IMR-90 (cell line): ENCODE measurements at regions not wholly inside any gene's neighbourhood (a gene's known extent, or its start where the extent isn't known, plus 50 kb on each side); places are given as distances from the start of the nearest gene placed in this dataset.

Experiments used
- ATAC-seq: fragments of 200-7000 bp; cut with Tn5 transposase; 2 replicates; pipeline ENCODE4 v1.9.1; 2020; ENCODE audit warnings: low read depth, mild to moderate bottlenecking, moderate library complexity
- BruUV-seq: library from RNA; stranded (reverse); fragments of 400-500 nt; replicated peaks from 2 replicates; lab custom pipeline; 2021; lab: Mats Ljungman, UMichigan
- CTCF ChIA-PET: fragments of 300-600 bp; formaldehyde crosslinking; extraction: SDS; loops from one replicate; lab custom pipeline; 2021; ENCODE audit warnings: antibody characterized with exemption; lab: Yijun Ruan, JAX
- POLR2A ChIA-PET: fragments of 300-600 bp; sonication (Branson Sonifier 250); formaldehyde crosslinking; loops from one replicate; lab custom pipeline; 2022; ENCODE audit warnings: antibody characterized with exemption; ENCODE audit not compliant: unreplicated experiment; lab: Charles Lee
- DNase-seq: peaks from one replicate; pipeline ENCODE4 v3.0.0; 2013
- H2AFZ ChIP-seq: replicated peaks from 2 replicates; pipeline ENCODE3; 2013; ENCODE audit warnings: low read length, mild to moderate bottlenecking; ENCODE audit not compliant: poor library complexity
- H2AK5ac ChIP-seq: 2 replicates; pipeline ENCODE4 v1.6.1; 2013; ENCODE audit warnings: low read depth, low read length, inconsistent platforms
- H2AK9ac ChIP-seq: replicated peaks from 2 replicates; pipeline ENCODE3; 2013; ENCODE audit warnings: mild to moderate bottlenecking, low read depth, low read length, moderate library complexity; ENCODE audit not compliant: poor library complexity
- H2BK120ac ChIP-seq: 2 replicates; pipeline ENCODE4 v1.6.1; 2013; ENCODE audit warnings: low read depth, low read length, inconsistent platforms
- H2BK15ac ChIP-seq: 3 replicates; pipeline ENCODE4 v1.6.1; 2013; ENCODE audit warnings: low read depth, low read length, inconsistent platforms
- H2BK20ac ChIP-seq: 2 replicates; pipeline ENCODE4 v1.6.1; 2013; ENCODE audit warnings: low read depth, mild to moderate bottlenecking, inconsistent platforms, low read length, moderate library complexity
- H2BK5ac ChIP-seq: 2 replicates; pipeline ENCODE4 v1.6.1; 2013; ENCODE audit warnings: mild to moderate bottlenecking, low read depth, low read length, inconsistent platforms; ENCODE audit not compliant: poor library complexity, severe bottlenecking
- H3K14ac ChIP-seq: replicated peaks from 2 replicates; pipeline ENCODE4 v1.6.1; 2013; ENCODE audit warnings: low read depth, low read length, inconsistent platforms
- H3K18ac ChIP-seq: 2 replicates; pipeline ENCODE4 v1.6.1; 2013; ENCODE audit warnings: low read depth, low read length, control low read depth
- H3K23ac ChIP-seq: 2 replicates; pipeline ENCODE4 v1.6.1; 2013; ENCODE audit warnings: low read depth, low read length, inconsistent platforms
- H3K27ac ChIP-seq: 2 replicates; pipeline ENCODE4 v1.5.1; 2013; ENCODE audit warnings: mild to moderate bottlenecking, control low read depth, low read length; ENCODE audit not compliant: insufficient read depth
- H3K27me3 ChIP-seq: 2 replicates; pipeline ENCODE4 v1.6.1; 2013; ENCODE audit warnings: low read length; ENCODE audit not compliant: control insufficient read depth, insufficient read depth
- H3K36me3 ChIP-seq: 2 replicates; pipeline ENCODE4 v1.6.1; 2013; ENCODE audit warnings: low read length, mixed read lengths; ENCODE audit not compliant: control insufficient read depth, insufficient read depth
- H3K4ac ChIP-seq: 2 replicates; pipeline ENCODE4 v1.6.1; 2013; ENCODE audit warnings: low read depth, low read length, inconsistent platforms
- H3K4me1 ChIP-seq: 2 replicates; pipeline ENCODE4 v1.6.1; 2013; ENCODE audit warnings: low read length, mixed read lengths; ENCODE audit not compliant: control insufficient read depth, insufficient read depth
- H3K4me2 ChIP-seq: 2 replicates; pipeline ENCODE4 v1.6.1; 2013; ENCODE audit warnings: low read depth, mild to moderate bottlenecking, control low read depth, low read length, moderate library complexity
- H3K4me3 ChIP-seq: 2 replicates; pipeline ENCODE4 v1.5.1; 2013; ENCODE audit warnings: low read depth, mild to moderate bottlenecking, control low read depth, low read length, moderate library complexity; ENCODE audit not compliant: insufficient read depth
- H3K56ac ChIP-seq: 2 replicates; pipeline ENCODE4 v1.6.1; 2013; ENCODE audit warnings: low read length, inconsistent platforms; ENCODE audit not compliant: insufficient read depth; ENCODE audit errors: extremely low read depth
- H3K79me1 ChIP-seq, 2 experiments: 2 replicates each; pipeline ENCODE4 v1.6.1; 2013; ENCODE audit warnings: low read length in 2 of 2, inconsistent platforms in 1 of 2, low read depth in 1 of 2
- H3K9ac ChIP-seq: 2 replicates; pipeline ENCODE4 v1.6.1; 2013; ENCODE audit warnings: low read depth, low read length, control low read depth
- H3K9me1 ChIP-seq: 2 replicates; pipeline ENCODE4 v1.6.1; 2013; ENCODE audit warnings: low read length, inconsistent platforms; ENCODE audit not compliant: insufficient read depth
- H3K9me3 ChIP-seq: 2 replicates; pipeline ENCODE4 v1.6.1; 2013; ENCODE audit warnings: low read length; ENCODE audit not compliant: control insufficient read depth, insufficient read depth
- H4K20me1 ChIP-seq: 2 replicates; pipeline ENCODE4 v1.6.1; 2013; ENCODE audit warnings: low read length, inconsistent platforms; ENCODE audit not compliant: insufficient read depth
- H4K5ac ChIP-seq: 2 replicates; pipeline ENCODE4 v1.6.1; 2013; ENCODE audit warnings: mild to moderate bottlenecking, low read depth, low read length, control low read depth
- H4K8ac ChIP-seq, 2 experiments: 2 replicates each; pipeline ENCODE4 v1.6.1; 2013; ENCODE audit warnings: low read depth in 2 of 2, low read length in 2 of 2, control low read depth in 1 of 2, inconsistent platforms in 1 of 2
- H4K91ac ChIP-seq: 2 replicates; pipeline ENCODE4 v1.6.1; 2013; ENCODE audit warnings: low read depth, low read length, inconsistent platforms; ENCODE audit not compliant: insufficient read depth
- BHLHE40 ChIP-seq: fragments of 150-350 bp; IDR thresholded peaks from 2 replicates; pipeline ENCODE4 v1.6.1; 2016; ENCODE audit warnings: mild to moderate bottlenecking, low read depth, low read length
- CHD1 ChIP-seq: IDR thresholded peaks from 2 replicates; pipeline ENCODE4 v1.6.1; 2012; ENCODE audit warnings: low read depth, low read length, improper control_type of control experiment
- FOS ChIP-seq: fragments of 150-350 bp; IDR thresholded peaks from 2 replicates; pipeline ENCODE4 v1.6.1; 2016; ENCODE audit warnings: low read depth, low read length
- MAZ ChIP-seq: IDR thresholded peaks from 2 replicates; pipeline ENCODE4 v1.6.1; 2012; ENCODE audit warnings: low read depth, mild to moderate bottlenecking, low read length, improper control_type of control experiment, moderate library complexity, borderline replicate concordance
- MXI1 ChIP-seq: IDR thresholded peaks from 2 replicates; pipeline ENCODE4 v1.6.1; 2012; ENCODE audit warnings: low read depth, mild to moderate bottlenecking, low read length, moderate library complexity, borderline replicate concordance
- POLR2A ChIP-seq: IDR thresholded peaks from 2 replicates; pipeline ENCODE4 v1.6.1; 2012; ENCODE audit warnings: mild to moderate bottlenecking, low read depth, low read length
- RAD21 ChIP-seq: IDR thresholded peaks from 2 replicates; pipeline ENCODE4 v1.6.1; 2012; ENCODE audit warnings: low read length, improper control_type of control experiment
- SMC3 ChIP-seq: fragments of 150-350 bp; IDR thresholded peaks from 2 replicates; pipeline ENCODE4 v1.6.1; 2016; ENCODE audit warnings: low read depth, mild to moderate bottlenecking, antibody characterized with exemption, low read length, moderate library complexity
- WGBS, 2 experiments: methylation state at CpG; one replicate each; pipeline versions ENCODE4 v1.1.5 to v1.1.7; 2013; ENCODE audit warnings: missing lambda C conversion rate in 2 of 2; ENCODE audit not compliant: insufficient read length in 1 of 2; ENCODE audit errors: extremely low coverage in 2 of 2; 5-methylcytosine and 5-hydroxymethylcytosine counted together
- dilution Hi-C: fragments of 300-500 bp; cut with HindIII; formaldehyde crosslinking; loops from one replicate; pipeline ENCODE4 v1.14.3; 2018; ENCODE audit warnings: low sequenced_read_pairs; ENCODE audit not compliant: unreplicated experiment
- in situ Hi-C: fragments of 300-500 bp; cut with MboI; formaldehyde crosslinking; loops from 3 replicates; pipeline ENCODE4 v1.14.3; 2019; ENCODE audit warnings: low sequenced_read_pairs, inconsistent platforms, mixed read lengths
- intact Hi-C: fragments of 100-400 bp; cut with micrococcal nuclease; formaldehyde crosslinking; loops from 2 replicates; pipeline ENCODE4 v1.10.0; 2022
- TF ChIP-seq, protein P1 (sequence below): fragments of 150-350 bp; IDR thresholded peaks from 2 replicates; pipeline ENCODE4 v1.6.1; 2017; ENCODE audit warnings: mild to moderate bottlenecking, antibody characterized with exemption, low read length, low read depth
- TF ChIP-seq, protein P2 (sequence below): fragments of 150-350 bp; IDR thresholded peaks from 2 replicates; pipeline ENCODE4 v1.6.1; 2016; ENCODE audit warnings: low read depth, mild to moderate bottlenecking, low read length, moderate library complexity, borderline replicate concordance

DNA sequence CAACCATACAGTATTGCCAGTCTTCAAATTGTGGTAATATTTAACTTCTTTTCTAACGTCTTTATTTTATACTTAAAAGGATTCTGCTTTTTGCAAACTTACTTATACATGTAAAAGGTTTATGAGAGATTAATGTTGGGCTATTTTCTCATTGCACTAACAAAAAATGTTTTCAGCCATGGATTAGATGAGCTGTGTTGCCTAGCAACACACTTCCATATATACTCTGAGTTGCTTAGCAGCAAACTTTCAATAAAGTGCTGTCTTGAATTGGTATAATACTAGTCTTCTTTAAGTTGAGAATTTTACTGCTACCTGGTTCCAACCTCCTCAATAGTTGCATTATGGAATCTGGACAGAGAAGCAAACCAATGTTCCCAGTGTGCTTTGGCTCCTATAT, 777.4 kb upstream of the PCDH9 start:
- Histone ChIP-seq H3K4me3 (no peak overlapping the region), H2BK15ac (no peak overlapping the region), H3K56ac (no peak overlapping the region), H2BK20ac (no peak overlapping the region), H2BK5ac (no peak overlapping the region), H3K79me1 (no peaks in the 10 kb centered on the region), H4K20me1 (no peaks in the 10 kb centered on the region), H2AFZ (no peak overlapping the region), H3K14ac (no peak overlapping the region), H3K36me3 (no peaks in the 10 kb centered on the region), H3K23ac (no peak overlapping the region), H3K9ac (no peak overlapping the region), H3K18ac (no peak overlapping the region), H3K9me1 (no peaks in the 10 kb centered on the region), H4K91ac (no peak overlapping the region), H4K5ac (no peak overlapping the region), H3K4me2 (no peak overlapping the region), H3K4ac (no peak overlapping the region), H2AK9ac (no peak overlapping the region), H3K27me3 (no peaks in the 10 kb centered on the region), H2AK5ac (no peak overlapping the region), H3K4me1 (no peaks in the 10 kb centered on the region), H3K27ac (no peak overlapping the region), H2BK120ac (no peak overlapping the region), H4K8ac (no peak overlapping the region), H3K9me3 (peaks cover 5% of the 10 kb centered on the region)
- DNase-seq (no peak), ATAC-seq (no peak)
- intact Hi-C loops: no loop called here
- dilution Hi-C loops: no loop called here
- TF ChIP-seq, protein P1, sequence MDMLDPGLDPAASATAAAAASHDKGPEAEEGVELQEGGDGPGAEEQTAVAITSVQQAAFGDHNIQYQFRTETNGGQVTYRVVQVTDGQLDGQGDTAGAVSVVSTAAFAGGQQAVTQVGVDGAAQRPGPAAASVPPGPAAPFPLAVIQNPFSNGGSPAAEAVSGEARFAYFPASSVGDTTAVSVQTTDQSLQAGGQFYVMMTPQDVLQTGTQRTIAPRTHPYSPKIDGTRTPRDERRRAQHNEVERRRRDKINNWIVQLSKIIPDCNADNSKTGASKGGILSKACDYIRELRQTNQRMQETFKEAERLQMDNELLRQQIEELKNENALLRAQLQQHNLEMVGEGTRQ: no peak
- TF ChIP-seq, protein P2, sequence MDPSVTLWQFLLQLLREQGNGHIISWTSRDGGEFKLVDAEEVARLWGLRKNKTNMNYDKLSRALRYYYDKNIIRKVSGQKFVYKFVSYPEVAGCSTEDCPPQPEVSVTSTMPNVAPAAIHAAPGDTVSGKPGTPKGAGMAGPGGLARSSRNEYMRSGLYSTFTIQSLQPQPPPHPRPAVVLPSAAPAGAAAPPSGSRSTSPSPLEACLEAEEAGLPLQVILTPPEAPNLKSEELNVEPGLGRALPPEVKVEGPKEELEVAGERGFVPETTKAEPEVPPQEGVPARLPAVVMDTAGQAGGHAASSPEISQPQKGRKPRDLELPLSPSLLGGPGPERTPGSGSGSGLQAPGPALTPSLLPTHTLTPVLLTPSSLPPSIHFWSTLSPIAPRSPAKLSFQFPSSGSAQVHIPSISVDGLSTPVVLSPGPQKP: no peak
- no peak for TF ChIP-seq FOS
- no peak for TF ChIP-seq RAD21
- TF ChIP-seq SMC3: no peak
- TF ChIP-seq MXI1: no peak
- no peak for TF ChIP-seq POLR2A
- no peak for TF ChIP-seq MAZ
- TF ChIP-seq CHD1: no peak
- TF ChIP-seq BHLHE40: no peak
- in situ Hi-C loops: no loop called here
- no TSS peak for BruUV-seq
- POLR2A ChIA-PET: no interaction called here
- WGBS, 2 experiments: no CpG with 5 or more reads among the region's 1 CpG
- CTCF ChIA-PET: no interaction called here
